Mesenchymal stem cell (in vitro differentiated cells and primary cell): ENCODE measurements at regions not wholly inside any gene's neighbourhood (a gene's known extent, or its start where the extent isn't known, plus 50 kb on each side); places are given as distances from the start of the nearest gene placed in this dataset.

Source experiments
- DNase-seq: peaks from one replicate; pipeline ENCODE4 v3.0.0-alpha.2; 2013
- H2AFZ ChIP-seq: one replicate; pipeline ENCODE4 v1.6.1; 2013; ENCODE audit warnings: low read depth, mild to moderate bottlenecking, control low read depth, inconsistent platforms, low read length, moderate library complexity
- H2AK5ac ChIP-seq: 2 replicates; pipeline ENCODE4 v1.6.1; 2013; ENCODE audit warnings: low read length, moderate library complexity, mild to moderate bottlenecking, inconsistent platforms; ENCODE audit not compliant: severe bottlenecking
- H2BK120ac ChIP-seq: one replicate; pipeline ENCODE4 v1.6.1; 2013; ENCODE audit warnings: low read depth, mild to moderate bottlenecking, inconsistent platforms, low read length, moderate library complexity
- H2BK12ac ChIP-seq, 2 experiments: one replicate each; pipeline ENCODE4 v1.6.1; 2013; ENCODE audit warnings: inconsistent platforms in 2 of 2, low read length in 2 of 2, mild to moderate bottlenecking in 2 of 2, moderate library complexity in 2 of 2, control low read depth in 1 of 2
- H2BK15ac ChIP-seq: one replicate; pipeline ENCODE4 v1.6.1; 2013; ENCODE audit warnings: mild to moderate bottlenecking, low read depth, inconsistent platforms; ENCODE audit not compliant: poor library complexity, severe bottlenecking
- H2BK5ac ChIP-seq: 2 replicates; pipeline ENCODE4 v1.6.1; 2013; ENCODE audit warnings: low read depth, mild to moderate bottlenecking, low read length, control low read depth, inconsistent platforms; ENCODE audit not compliant: poor library complexity, severe bottlenecking
- H3K14ac ChIP-seq, 2 experiments: one replicate each; pipeline ENCODE4 v1.6.1; 2013; ENCODE audit warnings: inconsistent platforms in 2 of 2, low read length in 2 of 2, control low read depth in 1 of 2, mild to moderate bottlenecking in 1 of 2, moderate library complexity in 1 of 2
- H3K18ac ChIP-seq, 2 experiments: one replicate each; pipeline ENCODE4 v1.6.1; 2013; ENCODE audit warnings: inconsistent platforms in 2 of 2, low read length in 2 of 2, control low read depth in 1 of 2, low read depth in 1 of 2, mild to moderate bottlenecking in 1 of 2
- H3K23ac ChIP-seq, 2 experiments: one replicate each; pipeline ENCODE4 v1.6.1; 2013; ENCODE audit warnings: inconsistent platforms in 2 of 2, low read length in 2 of 2, mild to moderate bottlenecking in 2 of 2, moderate library complexity in 2 of 2, control low read depth in 1 of 2
- H3K27ac ChIP-seq: 2 replicates; pipeline ENCODE4 v1.5.1; 2013; ENCODE audit warnings: mild to moderate bottlenecking, moderate library complexity, low read length, control low read depth, inconsistent platforms; ENCODE audit not compliant: poor library complexity, severe bottlenecking
- H3K27me3 ChIP-seq, 2 experiments: 2 replicates each; pipeline versions ENCODE4 v1.6.1 to v1.7.0; 2013; ENCODE audit warnings: low read length in 2 of 2, mild to moderate bottlenecking in 2 of 2, moderate library complexity in 2 of 2, control low read depth in 1 of 2, inconsistent platforms in 1 of 2; ENCODE audit not compliant: control insufficient read depth in 1 of 2, insufficient read depth in 1 of 2
- H3K36me3 ChIP-seq, 2 experiments: 2 replicates each; pipeline versions ENCODE4 v1.6.1 to v1.7.0; 2013; ENCODE audit warnings: low read length in 2 of 2, control low read depth in 1 of 2, inconsistent platforms in 1 of 2, low read depth in 1 of 2, mild to moderate bottlenecking in 1 of 2; ENCODE audit not compliant: insufficient read depth in 2 of 2, control insufficient read depth in 1 of 2
- H3K4ac ChIP-seq, 2 experiments: one replicate each; pipeline ENCODE4 v1.6.1; 2013; ENCODE audit warnings: inconsistent platforms in 2 of 2, low read length in 2 of 2, mild to moderate bottlenecking in 2 of 2, moderate library complexity in 2 of 2, control low read depth in 1 of 2, low read depth in 1 of 2
- H3K4me1 ChIP-seq: 2 replicates; pipeline ENCODE4 v1.6.1; 2013; ENCODE audit warnings: low read depth, low read length, control low read depth; ENCODE audit not compliant: control insufficient read depth, insufficient read depth
- H3K4me2 ChIP-seq: 2 replicates; pipeline ENCODE4 v1.6.1; 2013; ENCODE audit warnings: low read length, mild to moderate bottlenecking, inconsistent platforms; ENCODE audit not compliant: poor library complexity, severe bottlenecking
- H3K4me3 ChIP-seq, 2 experiments: 2 replicates each; pipeline versions ENCODE4 v1.5.1 to v1.7.0; 2013; ENCODE audit warnings: low read length in 2 of 2, mild to moderate bottlenecking in 2 of 2, control low read depth in 1 of 2, low read depth in 1 of 2; ENCODE audit not compliant: insufficient read depth in 1 of 2
- H3K79me1 ChIP-seq: replicated peaks from 2 replicates; pipeline ENCODE4 v1.6.1; 2013; ENCODE audit warnings: mild to moderate bottlenecking, control low read depth, low read length, inconsistent platforms; ENCODE audit not compliant: poor library complexity, severe bottlenecking
- H3K9ac ChIP-seq: 2 replicates; pipeline ENCODE4 v1.7.0; 2013; ENCODE audit warnings: mild to moderate bottlenecking, low read length, moderate library complexity
- H3K9me3 ChIP-seq: 2 replicates; pipeline ENCODE4 v1.7.0; 2013; ENCODE audit warnings: mild to moderate bottlenecking, low read length; ENCODE audit not compliant: control insufficient read depth
- H4K8ac ChIP-seq: one replicate; pipeline ENCODE4 v1.6.1; 2013; ENCODE audit warnings: inconsistent platforms, mild to moderate bottlenecking, low read length, moderate library complexity
- H4K91ac ChIP-seq: one replicate; pipeline ENCODE4 v1.6.1; 2013; ENCODE audit warnings: mild to moderate bottlenecking, low read length, inconsistent platforms
- WGBS: methylation state at CpG from one replicate; pipeline ENCODE4 v1.1.7; 2013; ENCODE audit warnings: mixed read lengths; 5-methylcytosine and 5-hydroxymethylcytosine counted together

DNA sequence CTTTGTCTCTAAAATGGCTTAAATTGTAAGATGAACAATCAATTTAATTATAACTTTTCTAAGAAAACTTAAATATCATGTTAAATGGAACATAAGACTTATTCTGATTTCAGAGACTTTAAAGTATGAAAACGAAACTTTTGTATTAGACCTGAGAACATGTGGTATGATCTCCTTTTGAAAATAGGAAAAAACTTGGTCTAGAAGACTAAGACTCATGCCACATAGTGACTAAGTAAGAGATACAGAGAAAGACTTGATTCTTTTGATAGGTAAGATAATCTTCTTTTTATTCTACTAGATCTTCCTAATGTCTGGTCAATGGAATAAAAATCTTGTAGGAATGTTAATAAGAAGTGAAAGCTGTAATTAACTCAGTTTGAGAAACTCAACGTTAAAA lies 326.3 kb upstream of the GRIA3 start:
- H3K27me3 ChIP-seq = no peaks in the 10 kb centered on the region
- no peak overlapping the region for H3K9ac ChIP-seq
- H2BK12ac ChIP-seq = no peak overlapping the region
- no peak for DNase-seq
- H3K36me3 ChIP-seq = no peaks in the 10 kb centered on the region
- H3K4me1 ChIP-seq = no peaks in the 10 kb centered on the region
- no peak overlapping the region for H2AFZ ChIP-seq
- H3K27ac ChIP-seq = no peak overlapping the region
- H2BK5ac ChIP-seq = no peak overlapping the region
- H3K23ac ChIP-seq = no peak overlapping the region
- no peaks in the 10 kb centered on the region for H3K79me1 ChIP-seq
- no peak overlapping the region for H2BK120ac ChIP-seq
- H3K4me3 ChIP-seq = no peak overlapping the region
- no peak overlapping the region for H4K91ac ChIP-seq
- no peaks in the 10 kb centered on the region for H3K9me3 ChIP-seq
- WGBS = no CpG with 5 or more reads among the region's 2 CpGs
- H2AK5ac ChIP-seq = no peak overlapping the region
- H2BK15ac ChIP-seq = no peak overlapping the region
- no peak overlapping the region for H3K4me2 ChIP-seq
- H3K14ac ChIP-seq = no peak overlapping the region
- H3K4ac ChIP-seq = no peak overlapping the region
- H4K8ac ChIP-seq = no peak overlapping the region
- H3K18ac ChIP-seq = no peak overlapping the region

DNA sequence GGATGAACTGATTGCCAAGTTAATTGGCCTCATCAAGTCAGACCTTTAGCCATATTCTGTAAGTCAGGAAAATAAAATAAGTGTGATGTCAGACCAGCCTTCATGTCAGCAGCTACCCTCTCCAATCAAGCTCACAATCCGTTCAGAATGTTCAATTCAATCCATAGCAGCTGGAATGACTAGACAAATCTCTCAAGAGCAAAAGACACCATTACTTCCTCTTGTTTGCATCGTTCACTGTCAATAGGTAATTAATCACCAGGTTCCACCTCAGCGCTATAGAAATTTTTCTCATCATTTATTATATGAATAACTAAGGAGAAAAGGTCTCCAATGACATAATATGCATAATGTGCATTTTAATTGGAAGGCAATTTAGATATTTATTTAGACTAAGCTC lies 321.0 kb upstream of the GRIA3 start:
- no peak overlapping the region for H2BK5ac ChIP-seq
- no peak overlapping the region for H3K18ac ChIP-seq
- H3K4ac ChIP-seq = no peak overlapping the region
- H3K9me3 ChIP-seq = no peaks in the 10 kb centered on the region
- H3K4me1 ChIP-seq = no peaks in the 10 kb centered on the region
- H3K14ac ChIP-seq = no peak overlapping the region
- no peak overlapping the region for H2BK120ac ChIP-seq
- H4K8ac ChIP-seq = no peak overlapping the region
- no peak overlapping the region for H3K9ac ChIP-seq
- no peaks in the 10 kb centered on the region for H3K27me3 ChIP-seq
- H3K4me3 ChIP-seq = no peak overlapping the region
- H3K23ac ChIP-seq = no peak overlapping the region
- no peak overlapping the region for H4K91ac ChIP-seq
- H2BK12ac ChIP-seq = no peak overlapping the region
- 60% methylated on average over 1 of the region's 3 CpGs for WGBS
- no peak overlapping the region for H3K27ac ChIP-seq
- no peaks in the 10 kb centered on the region for H3K79me1 ChIP-seq
- H3K4me2 ChIP-seq = no peak overlapping the region
- no peak overlapping the region for H2AFZ ChIP-seq
- H3K36me3 ChIP-seq = no peaks in the 10 kb centered on the region
- no peak for DNase-seq
- no peak overlapping the region for H2BK15ac ChIP-seq
- no peak overlapping the region for H2AK5ac ChIP-seq

DNA sequence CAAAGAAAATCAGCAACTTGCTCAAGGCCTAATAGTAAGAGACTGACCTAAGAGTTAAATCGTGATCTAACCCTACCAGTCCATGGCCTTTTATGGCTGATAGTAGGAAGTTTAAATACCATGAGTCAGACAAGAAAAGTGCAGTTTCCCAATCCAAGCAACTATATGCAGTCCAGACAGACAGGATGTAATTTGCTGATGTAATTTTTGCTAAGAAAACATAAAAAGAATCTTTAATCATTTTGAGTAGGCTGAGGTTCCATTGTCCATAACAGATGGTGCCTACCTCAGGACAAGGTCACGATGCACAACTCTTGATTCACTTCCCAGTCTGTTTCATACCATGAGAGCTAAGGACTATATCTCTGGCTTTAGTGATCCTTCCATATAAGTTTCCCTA lies 317.5 kb upstream of the GRIA3 start:
- no peak overlapping the region for H4K8ac ChIP-seq
- peak overlapping the region; percentile 32 for H3K27ac ChIP-seq
- H3K23ac ChIP-seq = no peak overlapping the region
- H2BK120ac ChIP-seq = no peak overlapping the region
- no peak overlapping the region for H2AK5ac ChIP-seq
- H2BK5ac ChIP-seq = no peak overlapping the region
- H3K9ac ChIP-seq = no peak overlapping the region
- no peak overlapping the region for H3K4ac ChIP-seq
- no peak overlapping the region for H2BK12ac ChIP-seq
- no peak overlapping the region for H3K18ac ChIP-seq
- H3K4me1 ChIP-seq = no peaks in the 10 kb centered on the region
- no peak overlapping the region for H2AFZ ChIP-seq
- no peak overlapping the region for H3K4me2 ChIP-seq
- H3K9me3 ChIP-seq = no peaks in the 10 kb centered on the region
- H3K79me1 ChIP-seq = no peaks in the 10 kb centered on the region
- H4K91ac ChIP-seq = no peak overlapping the region
- no peak overlapping the region for H2BK15ac ChIP-seq
- peak; percentile 54 for DNase-seq
- H3K14ac ChIP-seq = no peak overlapping the region
- H3K36me3 ChIP-seq = no peaks in the 10 kb centered on the region
- no peaks in the 10 kb centered on the region for H3K27me3 ChIP-seq
- no peak overlapping the region for H3K4me3 ChIP-seq
- 25% methylated on average over 1 of the region's 2 CpGs for WGBS

DNA sequence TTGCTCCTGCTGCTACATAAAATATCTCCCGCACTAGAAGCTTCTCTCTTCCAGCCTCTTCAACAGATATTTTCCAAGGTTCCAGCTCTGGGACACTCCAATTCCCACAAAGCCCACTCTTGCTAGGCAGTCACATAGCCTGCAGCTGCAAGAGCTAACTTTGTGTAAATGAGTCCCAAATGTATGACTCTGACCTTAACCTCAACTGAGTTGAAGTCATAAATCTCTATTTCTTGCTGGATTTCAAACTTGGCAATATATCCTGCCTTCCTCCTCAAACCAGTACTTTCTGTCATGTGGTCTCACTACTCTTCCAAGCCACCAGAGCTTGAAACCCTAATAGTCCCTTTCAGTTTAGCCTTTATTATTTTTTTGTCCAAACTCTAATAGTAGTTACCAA lies 315.4 kb upstream of the GRIA3 start:
- Histone ChIP-seq H3K36me3 (no peaks in the 10 kb centered on the region), H4K8ac (no peak overlapping the region), H3K4me3 (no peak overlapping the region), H3K4me2 (no peak overlapping the region), H3K27me3 (no peaks in the 10 kb centered on the region), H2BK5ac (peak overlapping the region; percentile 19), H4K91ac (no peak overlapping the region), H3K9me3 (no peaks in the 10 kb centered on the region), H3K23ac (no peak overlapping the region), H3K14ac (no peak overlapping the region), H3K18ac (no peak overlapping the region), H3K9ac (no peak overlapping the region), H2AFZ (no peak overlapping the region), H2AK5ac (no peak overlapping the region), H3K27ac (no peak overlapping the region), H2BK12ac (no peak overlapping the region), H3K4me1 (no peaks in the 10 kb centered on the region), H2BK120ac (no peak overlapping the region), H2BK15ac (no peak overlapping the region), H3K4ac (no peak overlapping the region), H3K79me1 (no peaks in the 10 kb centered on the region)
- peak; percentile 0 for DNase-seq
- 48% methylated on average over 1 of the region's 1 CpG for WGBS
